ENCODE measurements at regions not wholly inside any gene's neighbourhood (a gene's known extent, or its start where the extent isn't known, plus 50 kb on each side); places are given as distances from the start of the nearest gene placed in this dataset.
"Not testable (repeated sequence)": the region's sequence is repeated elsewhere in the genome, so short reads cannot be mapped to it uniquely, and the experiment has no call there.

- TF ChIP-seq EP300 (IDR thresholded peaks at IDR 0.05) (no peak), POLR2AphosphoS5 (IDR thresholded peaks at IDR 0.05) (no peak), POLR2A (IDR thresholded peaks at IDR 0.05) (no peak)
- TF ChIP-seq, protein P1, sequence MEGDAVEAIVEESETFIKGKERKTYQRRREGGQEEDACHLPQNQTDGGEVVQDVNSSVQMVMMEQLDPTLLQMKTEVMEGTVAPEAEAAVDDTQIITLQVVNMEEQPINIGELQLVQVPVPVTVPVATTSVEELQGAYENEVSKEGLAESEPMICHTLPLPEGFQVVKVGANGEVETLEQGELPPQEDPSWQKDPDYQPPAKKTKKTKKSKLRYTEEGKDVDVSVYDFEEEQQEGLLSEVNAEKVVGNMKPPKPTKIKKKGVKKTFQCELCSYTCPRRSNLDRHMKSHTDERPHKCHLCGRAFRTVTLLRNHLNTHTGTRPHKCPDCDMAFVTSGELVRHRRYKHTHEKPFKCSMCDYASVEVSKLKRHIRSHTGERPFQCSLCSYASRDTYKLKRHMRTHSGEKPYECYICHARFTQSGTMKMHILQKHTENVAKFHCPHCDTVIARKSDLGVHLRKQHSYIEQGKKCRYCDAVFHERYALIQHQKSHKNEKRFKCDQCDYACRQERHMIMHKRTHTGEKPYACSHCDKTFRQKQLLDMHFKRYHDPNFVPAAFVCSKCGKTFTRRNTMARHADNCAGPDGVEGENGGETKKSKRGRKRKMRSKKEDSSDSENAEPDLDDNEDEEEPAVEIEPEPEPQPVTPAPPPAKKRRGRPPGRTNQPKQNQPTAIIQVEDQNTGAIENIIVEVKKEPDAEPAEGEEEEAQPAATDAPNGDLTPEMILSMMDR (IDR thresholded peaks at IDR 0.05), result no peak
- WGBS, result 31% methylated on average over 2 of the region's 2 CpGs
- Histone ChIP-seq H3K36me3 (no peaks in the 10 kb centered on the region), H3K4me3 (no peak overlapping the region), H3K4me1 (peaks cover 2% of the 10 kb centered on the region), H3K27me3 (no peaks in the 10 kb centered on the region), H3K27ac (no peak overlapping the region), H3K9me3 (no peaks in the 10 kb centered on the region)
- DNase-seq (ENCODE audit: low spot score in 2 of 2), result no peak
Observed at GRCh38 chr12:85627584-85627983, 208.6 kb downstream of the RASSF9 start.

- not testable (repeated sequence) for H3K9me3 ChIP-seq; H3K4me1 ChIP-seq; H3K4me3 ChIP-seq; H3K27ac ChIP-seq; DNase-seq (ENCODE audit: low spot score in 2 of 2); H3K36me3 ChIP-seq; H3K27me3 ChIP-seq
- 95% methylated on average over 2 of the region's 2 CpGs for WGBS
Observed at GRCh38 chr12:85628562-85628961, 207.6 kb downstream of the RASSF9 start.

GRCh38 chr12:85630851-85631250 is 205.4 kb downstream of the RASSF9 start:
- Histone ChIP-seq H3K4me1 (peaks cover 2% of the 10 kb centered on the region), H3K36me3 (no peaks in the 10 kb centered on the region), H3K27ac (no peak overlapping the region), H3K27me3 (no peaks in the 10 kb centered on the region), H3K9me3 (no peaks in the 10 kb centered on the region), H3K4me3 (no peak overlapping the region)
- TF ChIP-seq POLR2A (IDR thresholded peaks at IDR 0.05) (no peak), POLR2AphosphoS5 (IDR thresholded peaks at IDR 0.05) (no peak), EP300 (IDR thresholded peaks at IDR 0.05) (no peak)
- TF ChIP-seq, protein P1 (IDR thresholded peaks at IDR 0.05), result no peak
- no peak for DNase-seq (ENCODE audit: low spot score in 2 of 2)
- WGBS, result 93% methylated on average over 2 of the region's 2 CpGs

- H3K9me3 ChIP-seq, result no peaks in the 10 kb centered on the region
- no peak for DNase-seq (ENCODE audit: low spot score in 2 of 2)
- 8% methylated on average over 2 of the region's 2 CpGs for WGBS
- no peaks in the 10 kb centered on the region for H3K27me3 ChIP-seq
- no peak overlapping the region for H3K4me3 ChIP-seq
- TF ChIP-seq POLR2AphosphoS5 (IDR thresholded peaks at IDR 0.05) (no peak), POLR2A (IDR thresholded peaks at IDR 0.05) (no peak), EP300 (IDR thresholded peaks at IDR 0.05) (no peak)
- TF ChIP-seq, protein P1 (IDR thresholded peaks at IDR 0.05), result no peak
- no peaks in the 10 kb centered on the region for H3K36me3 ChIP-seq
- H3K27ac ChIP-seq, result no peak overlapping the region
- no peaks in the 10 kb centered on the region for H3K4me1 ChIP-seq
Observed at GRCh38 chr12:85632390-85632789, 203.8 kb downstream of the RASSF9 start.

DNA sequence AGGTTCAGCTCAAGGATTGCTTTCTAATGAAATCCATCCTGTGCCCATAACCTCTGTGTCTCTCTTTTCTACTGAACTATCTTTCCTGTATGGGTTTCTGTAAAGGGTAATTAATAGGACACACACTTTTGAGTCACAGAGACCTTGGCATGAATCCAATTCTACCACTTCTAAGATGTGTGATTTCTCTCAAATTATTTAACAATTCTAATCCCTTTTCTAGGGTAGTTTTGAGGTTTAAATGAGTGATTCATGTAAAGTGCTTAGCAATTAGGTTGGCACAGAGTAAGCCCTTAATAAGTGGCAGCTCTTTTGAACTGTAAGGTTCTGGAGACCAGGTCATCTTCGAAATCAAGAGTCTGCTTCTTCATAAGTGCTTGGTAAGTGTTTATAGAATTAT is 202.7 kb downstream of the RASSF9 start:
- no peaks in the 10 kb centered on the region for H3K36me3 ChIP-seq
- no peaks in the 10 kb centered on the region for H3K9me3 ChIP-seq
- no peaks in the 10 kb centered on the region for H3K27me3 ChIP-seq
- H3K4me3 ChIP-seq, result no peak overlapping the region
- no peak overlapping the region for H3K27ac ChIP-seq
- DNase-seq (ENCODE audit: low spot score in 2 of 2), result no peak
- WGBS, result 93% methylated on average over 1 of the region's 1 CpG
- TF ChIP-seq EP300 (IDR thresholded peaks at IDR 0.05) (no peak), POLR2AphosphoS5 (IDR thresholded peaks at IDR 0.05) (no peak), POLR2A (IDR thresholded peaks at IDR 0.05) (no peak)
- TF ChIP-seq, protein P1 (IDR thresholded peaks at IDR 0.05), result no peak
- H3K4me1 ChIP-seq, result no peaks in the 10 kb centered on the region

GRCh38 chr12:85639834-85640233 is 196.4 kb downstream of the RASSF9 start:
- H3K27me3 ChIP-seq, result no peaks in the 10 kb centered on the region

More at GRCh38 chr12:85639834-85640233, 196.4 kb downstream of the RASSF9 start:
- Histone ChIP-seq H3K27ac (no peak overlapping the region), H3K4me1 (no peaks in the 10 kb centered on the region), H3K36me3 (no peaks in the 10 kb centered on the region), H3K9me3 (no peaks in the 10 kb centered on the region), H3K4me3 (no peak overlapping the region)
- TF ChIP-seq, protein P1 (IDR thresholded peaks at IDR 0.05), result no peak
- TF ChIP-seq EP300 (IDR thresholded peaks at IDR 0.05) (no peak), POLR2AphosphoS5 (IDR thresholded peaks at IDR 0.05) (no peak)
- DNase-seq (ENCODE audit: low spot score in 2 of 2), result no peak
- 86% methylated on average over 2 of the region's 2 CpGs for WGBS

Data from suprapubic skin (tissue), 4 donors.